ENCODE measurements at regions not wholly inside any gene's neighbourhood (a gene's known extent, or its start where the extent isn't known, plus 50 kb on each side); places are given as distances from the start of the nearest gene placed in this dataset.

- no peak overlapping the region for H3K4me3 ChIP-seq
- DNase-seq (ENCODE audit: low read depth in 1 of 2, low spot score in 1 of 2), result peak; percentile 65 to 86
- ChIA-PET POLR2A (no interaction called here), CTCF (interaction anchor here (0.5 to 3.2 kb wide), 12 partner anchors 9 to 65 kb away, joined by 3 to 31 read pairs (median 3); no protein-coding TSS in a partner anchor)
- TF ChIP-seq ESRRA (IDR thresholded peaks at IDR 0.05; ENCODE audit: borderline replicate concordance, low read length) (no peak), NR3C1 (IDR thresholded peaks at IDR 0.05) (no peak), ZNF302 (CRISPR knock-in tag; IDR thresholded peaks at IDR 0.05) (no peak), MAFK (IDR thresholded peaks at IDR 0.05; ENCODE audit: partially characterized antibody) (peak; percentile 7), NPAS2 (CRISPR knock-in tag; IDR thresholded peaks at IDR 0.05; ENCODE audit: borderline replicate concordance) (no peak), MAZ (IDR thresholded peaks at IDR 0.05; ENCODE audit: borderline replicate concordance, low read depth, low read length) (no peak), FOSL2 (IDR thresholded peaks at IDR 0.05) (0 out of 2 replicates have a peak, but pooled peaks have one; percentile 15), FOSL2 (CRISPR knock-in tag; IDR thresholded peaks at IDR 0.05) (peak; percentile 67), RNF2 (IDR thresholded peaks at IDR 0.05; ENCODE audit: borderline replicate concordance, low read depth) (no peak), HEYL (CRISPR knock-in tag; IDR thresholded peaks at IDR 0.05) (no peak), FOSB (CRISPR knock-in tag; IDR thresholded peaks at IDR 0.05) (no peak), CBX2 (IDR thresholded peaks at IDR 0.05; ENCODE audit: borderline replicate concordance, low read depth) (no peak), SMC3 (IDR thresholded peaks at IDR 0.05) (peak; percentile 54), BHLHE40 (IDR thresholded peaks at IDR 0.05; ENCODE audit: low read depth, low read length) (no peak), MAX (IDR thresholded peaks at IDR 0.05) (no peak), RAD21 (conservative IDR thresholded peaks at IDR 0.05 in 1 of 2, IDR thresholded peaks at IDR 0.05 in 1 of 2) (peak; percentile 60 to 61; a peak in 4 of 5 replicates), HOXB5 (CRISPR knock-in tag; IDR thresholded peaks at IDR 0.05) (no peak), CTCF (IDR thresholded peaks at IDR 0.05) (peak; percentile 60), POLR2AphosphoS2 (conservative IDR thresholded peaks at IDR 0.05; ENCODE audit: low read length) (no peak)
- TF ChIP-seq, protein P1, sequence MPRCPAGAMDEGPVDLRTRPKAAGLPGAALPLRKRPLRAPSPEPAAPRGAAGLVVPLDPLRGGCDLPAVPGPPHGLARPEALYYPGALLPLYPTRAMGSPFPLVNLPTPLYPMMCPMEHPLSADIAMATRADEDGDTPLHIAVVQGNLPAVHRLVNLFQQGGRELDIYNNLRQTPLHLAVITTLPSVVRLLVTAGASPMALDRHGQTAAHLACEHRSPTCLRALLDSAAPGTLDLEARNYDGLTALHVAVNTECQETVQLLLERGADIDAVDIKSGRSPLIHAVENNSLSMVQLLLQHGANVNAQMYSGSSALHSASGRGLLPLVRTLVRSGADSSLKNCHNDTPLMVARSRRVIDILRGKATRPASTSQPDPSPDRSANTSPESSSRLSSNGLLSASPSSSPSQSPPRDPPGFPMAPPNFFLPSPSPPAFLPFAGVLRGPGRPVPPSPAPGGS (IDR thresholded peaks at IDR 0.05), result no peak
- no peak overlapping the region for H3K27ac ChIP-seq
- no peaks in the 10 kb centered on the region for H3K9me3 ChIP-seq
- peak; percentile 79 to 93 for ATAC-seq
- FAIRE-seq, result no peak
- 36% methylated on average over 15 of the region's 15 CpGs for WGBS (ENCODE audit: missing lambda C conversion rate)
- H3K4me2 ChIP-seq, result peak overlapping the region; percentile 59; the same call in 2 of the 3 replicates
- 0 out of 3 replicates have a peak, but pooled peaks cover 3% of the 10 kb centered on the region for H3K4me1 ChIP-seq
Measured at GRCh38 chr2:105179469-105180372, 61.8 kb upstream of the GPR45 start.

- ATAC-seq, result no peak; a peak in 1 of 6 replicates
- Histone ChIP-seq H3K9me3 (no peaks in the 10 kb centered on the region), H3K4me2 (no peak overlapping the region), H3K27ac (no peak overlapping the region), H3K4me3 (no peak overlapping the region), H3K4me1 (0 out of 3 replicates have a peak, but pooled peaks cover 3% of the 10 kb centered on the region)
- DNase-seq (ENCODE audit: low read depth in 1 of 2, low spot score in 1 of 2), result no peak
- ChIA-PET CTCF (interaction anchor here (0.8 to 3.2 kb wide), 9 partner anchors 8 to 65 kb away, joined by 3 to 31 read pairs (median 3); no protein-coding TSS in a partner anchor), POLR2A (no interaction called here)
- FAIRE-seq, result no peak
- whole genome bisulfite sequencing (ENCODE audit: missing lambda C conversion rate), result 82% methylated on average over 11 of the region's 11 CpGs
- TF ChIP-seq FOSL2 (IDR thresholded peaks at IDR 0.05), result no peak
- no peak for TF ChIP-seq FOSL2 (CRISPR knock-in tag; IDR thresholded peaks at IDR 0.05)
- TF ChIP-seq, protein P2, sequence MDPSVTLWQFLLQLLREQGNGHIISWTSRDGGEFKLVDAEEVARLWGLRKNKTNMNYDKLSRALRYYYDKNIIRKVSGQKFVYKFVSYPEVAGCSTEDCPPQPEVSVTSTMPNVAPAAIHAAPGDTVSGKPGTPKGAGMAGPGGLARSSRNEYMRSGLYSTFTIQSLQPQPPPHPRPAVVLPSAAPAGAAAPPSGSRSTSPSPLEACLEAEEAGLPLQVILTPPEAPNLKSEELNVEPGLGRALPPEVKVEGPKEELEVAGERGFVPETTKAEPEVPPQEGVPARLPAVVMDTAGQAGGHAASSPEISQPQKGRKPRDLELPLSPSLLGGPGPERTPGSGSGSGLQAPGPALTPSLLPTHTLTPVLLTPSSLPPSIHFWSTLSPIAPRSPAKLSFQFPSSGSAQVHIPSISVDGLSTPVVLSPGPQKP (IDR thresholded peaks at IDR 0.05; ENCODE audit: low read depth, low read length), result no peak
Measured at GRCh38 chr2:105180491-105180972, 61.0 kb upstream of the GPR45 start.
